LNCaP clone FGC (cell line): ENCODE measurements at regions not wholly inside any gene's neighbourhood (a gene's known extent, or its start where the extent isn't known, plus 50 kb on each side); places are given as distances from the start of the nearest gene placed in this dataset.

Experiments used
- DNase-seq: peaks from one replicate; pipeline ENCODE4 v3.0.0-alpha.2; 2011; ENCODE audit warnings: low read depth
- H3K4me3 ChIP-seq: 2 replicates; pipeline ENCODE4 v1.5.1; 2011; ENCODE audit warnings: mild to moderate bottlenecking, low read depth, low read length, control low read depth
- TF ChIP-seq, protein P1 (sequence below): IDR thresholded peaks from 2 replicates; pipeline ENCODE4 v1.5.1; 2012; ENCODE audit warnings: mild to moderate bottlenecking; ENCODE audit not compliant: control insufficient read depth, insufficient read depth; ENCODE audit errors: extremely low read depth

DNA sequence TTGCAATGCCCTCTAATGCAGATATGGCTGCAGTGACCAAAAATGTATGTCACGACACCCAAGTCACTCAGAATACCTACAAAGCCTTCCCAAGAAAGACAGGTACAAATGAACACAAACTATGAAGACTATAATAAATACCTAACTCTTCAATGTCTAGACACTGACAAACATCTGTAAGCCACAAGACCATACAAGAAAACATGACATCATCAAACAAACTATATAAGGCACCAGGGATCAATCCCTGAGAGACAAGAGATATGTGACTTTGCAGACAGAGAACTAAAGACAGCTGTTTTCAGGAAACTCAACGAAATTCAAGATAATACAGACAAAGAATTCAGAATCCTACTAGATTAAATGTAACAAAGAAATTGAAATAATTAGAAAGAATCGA lies 603.7 kb downstream of the CDH9 start:
- TF ChIP-seq, protein P1, sequence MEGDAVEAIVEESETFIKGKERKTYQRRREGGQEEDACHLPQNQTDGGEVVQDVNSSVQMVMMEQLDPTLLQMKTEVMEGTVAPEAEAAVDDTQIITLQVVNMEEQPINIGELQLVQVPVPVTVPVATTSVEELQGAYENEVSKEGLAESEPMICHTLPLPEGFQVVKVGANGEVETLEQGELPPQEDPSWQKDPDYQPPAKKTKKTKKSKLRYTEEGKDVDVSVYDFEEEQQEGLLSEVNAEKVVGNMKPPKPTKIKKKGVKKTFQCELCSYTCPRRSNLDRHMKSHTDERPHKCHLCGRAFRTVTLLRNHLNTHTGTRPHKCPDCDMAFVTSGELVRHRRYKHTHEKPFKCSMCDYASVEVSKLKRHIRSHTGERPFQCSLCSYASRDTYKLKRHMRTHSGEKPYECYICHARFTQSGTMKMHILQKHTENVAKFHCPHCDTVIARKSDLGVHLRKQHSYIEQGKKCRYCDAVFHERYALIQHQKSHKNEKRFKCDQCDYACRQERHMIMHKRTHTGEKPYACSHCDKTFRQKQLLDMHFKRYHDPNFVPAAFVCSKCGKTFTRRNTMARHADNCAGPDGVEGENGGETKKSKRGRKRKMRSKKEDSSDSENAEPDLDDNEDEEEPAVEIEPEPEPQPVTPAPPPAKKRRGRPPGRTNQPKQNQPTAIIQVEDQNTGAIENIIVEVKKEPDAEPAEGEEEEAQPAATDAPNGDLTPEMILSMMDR, result no peak
- no peak overlapping the region for H3K4me3 ChIP-seq
- no peak for DNase-seq

GRCh38 chr5:26432386-26432785 lies 606.0 kb downstream of the CDH9 start:
- DNase-seq, result no peak
- H3K4me3 ChIP-seq, result no peak overlapping the region
- TF ChIP-seq, protein P1, result no peak

DNA sequence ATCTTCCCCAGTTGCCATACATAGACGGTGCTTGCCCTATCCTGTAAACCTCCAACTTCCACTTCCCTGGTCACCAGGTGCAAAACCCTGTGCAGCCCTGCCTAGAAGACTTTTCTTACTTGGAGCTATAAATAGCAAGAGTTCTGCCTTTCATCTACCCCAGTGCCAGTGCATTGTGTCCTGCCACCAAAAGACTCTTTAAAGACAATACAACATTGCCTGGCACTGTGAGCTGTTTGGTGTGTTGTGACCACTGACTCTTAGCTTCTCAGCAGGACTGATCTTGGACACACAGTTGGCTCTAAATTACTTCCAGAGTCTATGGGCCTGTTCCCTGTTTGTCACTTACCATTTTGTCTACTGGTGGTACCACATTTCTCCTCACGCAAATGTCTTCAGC lies 608.1 kb downstream of the CDH9 start:
- H3K4me3 ChIP-seq, result no peak overlapping the region
- TF ChIP-seq, protein P1, result no peak
- no peak for DNase-seq

- DNase-seq, result no peak
- TF ChIP-seq, protein P1, result no peak
- no peak overlapping the region for H3K4me3 ChIP-seq
These were observed 611.1 kb downstream of the CDH9 start for GRCh38 chr5:26427281-26427680.

DNA sequence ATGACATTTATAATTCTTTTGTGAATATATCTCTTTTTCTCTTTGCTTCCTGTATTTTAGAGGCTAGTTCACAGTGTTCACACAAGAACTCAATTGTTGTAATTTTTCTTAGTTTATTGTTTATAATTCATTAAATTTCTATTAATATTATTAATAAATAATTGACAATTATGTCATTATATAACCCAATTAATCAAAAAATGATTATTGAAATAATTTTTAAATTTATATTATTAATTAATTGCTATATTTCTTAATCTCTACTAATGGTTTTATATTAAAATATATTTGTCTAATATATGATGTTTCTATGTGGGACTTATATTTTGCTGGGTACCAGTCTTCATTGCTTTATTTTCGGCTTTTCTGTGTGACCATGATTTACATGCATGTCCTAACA lies 618.4 kb downstream of the CDH9 start:
- TF ChIP-seq, protein P1, result no peak
- H3K4me3 ChIP-seq, result no peak overlapping the region
- DNase-seq, result no peak

DNA sequence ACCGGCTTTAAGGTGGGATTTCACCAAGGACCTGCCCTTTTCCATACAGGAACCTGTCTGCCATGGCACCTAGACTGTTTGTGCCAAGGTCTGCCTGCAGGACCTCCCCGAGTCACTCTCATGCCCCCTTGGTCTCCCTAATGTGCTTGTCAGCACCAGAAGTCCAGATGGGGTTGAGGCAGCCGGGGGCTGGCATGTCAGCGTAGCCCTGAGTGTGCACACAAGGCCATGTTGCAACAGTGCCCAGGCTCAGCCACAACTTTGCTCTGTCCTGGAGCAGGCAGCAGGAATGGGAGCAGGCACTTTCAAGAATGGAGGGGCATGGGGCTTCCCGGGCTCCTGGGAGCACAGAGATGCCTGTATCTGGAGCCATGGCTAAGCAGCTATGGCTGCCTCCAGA lies 621.5 kb downstream of the CDH9 start:
- TF ChIP-seq, protein P1, result no peak

GRCh38 chr5:26415987-26416779 lies 622.2 kb downstream of the CDH9 start:
- TF ChIP-seq, protein P1, result no peak
- no peak overlapping the region for H3K4me3 ChIP-seq
- no peak for DNase-seq

More for the DNA sequence above, 621.5 kb downstream of the CDH9 start:
- H3K4me3 ChIP-seq, result no peak overlapping the region
- no peak for DNase-seq
